SK-N-SH (cell line): ENCODE measurements at regions not wholly inside any gene's neighbourhood (a gene's known extent, or its start where the extent isn't known, plus 50 kb on each side); places are given as distances from the start of the nearest gene placed in this dataset.
A peak's percentile ranks its signal among the peaks of the same experiment; 100 is the strongest.

Source experiments
- CTCF ChIA-PET: fragments of 300-600, 350-600 bp; formaldehyde crosslinking; extraction: SDS; loops from one replicate; lab custom pipeline; 2021; lab: Yijun Ruan, JAX
- POLR2A ChIA-PET: fragments of 350-600 bp; sonication (Branson Sonifier 250); formaldehyde crosslinking; extraction: SDS; loops from one replicate; lab custom pipeline; 2020; ENCODE audit warnings: antibody characterized with exemption, inconsistent platforms; lab: Yijun Ruan, JAX
- DNase-seq: peaks from one replicate; pipeline ENCODE4 v3.0.0; 2012
- H2AFZ ChIP-seq: fragments of 200-600 bp; sonication (generic); 2 replicates; pipeline ENCODE4 v1.8.1; 2016; ENCODE audit warnings: antibody characterized with exemption, mild to moderate bottlenecking, low read depth
- H3F3A ChIP-seq: fragments of 200-600 bp; sonication (generic); replicated peaks from 2 replicates; pipeline ENCODE3; 2016; ENCODE audit warnings: antibody characterized with exemption, mild to moderate bottlenecking; ENCODE audit not compliant: insufficient read depth
- H3K27ac ChIP-seq, 2 experiments: fragments of 200-500 bp in 1 of 2; fragments of 200-600 bp in 1 of 2; sonication (Bioruptor generic) in 1 of 2; sonication (generic), shearing (Covaris generic) in 1 of 2; 2 replicates each; pipeline versions ENCODE4 v1.5.1 to v1.6.1; 2014 to 2016; ENCODE audit warnings: low read depth in 2 of 2, inconsistent platforms in 1 of 2, low read length in 1 of 2, mild to moderate bottlenecking in 1 of 2, mixed read lengths in 1 of 2
- H3K27me3 ChIP-seq: fragments of 200-600 bp; sonication (generic), shearing (Covaris generic); 2 replicates; pipeline ENCODE4 v1.6.1; 2016; ENCODE audit warnings: mixed run types; ENCODE audit not compliant: insufficient read depth
- H3K36me3 ChIP-seq, 2 experiments: fragments of 200-500 bp in 1 of 2; fragments of 200-600 bp in 1 of 2; sonication (Bioruptor generic) in 1 of 2; sonication (generic) in 1 of 2; replicated peaks in 1 of 2; 2 replicates each; pipeline versions ENCODE3 to v1.5.1; 2014 to 2016; ENCODE audit warnings: low read length in 1 of 2, mild to moderate bottlenecking in 1 of 2; ENCODE audit not compliant: insufficient read depth in 2 of 2, control insufficient read depth in 1 of 2
- H3K4me1 ChIP-seq, 2 experiments: fragments of 200-500 bp in 1 of 2; fragments of 200-600 bp in 1 of 2; sonication (Bioruptor generic) in 1 of 2; sonication (generic), shearing (Covaris generic) in 1 of 2; 2 replicates each; pipeline versions ENCODE4 v1.5.1 to v1.6.1; 2014 to 2016; ENCODE audit warnings: low read depth in 1 of 2, low read length in 1 of 2, mixed run types in 1 of 2; ENCODE audit not compliant: insufficient read depth in 2 of 2, control insufficient read depth in 1 of 2
- H3K4me2 ChIP-seq: fragments of 200-600 bp; sonication (generic), shearing (Covaris generic); 2 replicates; pipeline ENCODE4 v1.6.1; 2017; ENCODE audit warnings: mixed run types
- H3K4me3 ChIP-seq, 2 experiments: fragments of 200-500 bp in 1 of 2; fragments of 200-600 bp in 1 of 2; sonication (Bioruptor generic) in 1 of 2; sonication (generic), shearing (Covaris generic) in 1 of 2; 2 replicates each; pipeline versions ENCODE4 v1.5.1 to v1.8.1; 2014 to 2016; ENCODE audit warnings: low read depth in 2 of 2, inconsistent platforms in 1 of 2, low read length in 1 of 2, mild to moderate bottlenecking in 1 of 2, mixed read lengths in 1 of 2, moderate library complexity in 1 of 2
- H3K79me2 ChIP-seq: fragments of 200-600 bp; sonication (generic); 2 replicates; pipeline ENCODE4 v1.8.1; 2017; ENCODE audit warnings: mild to moderate bottlenecking; ENCODE audit not compliant: insufficient read depth
- H3K9ac ChIP-seq: fragments of 200-600 bp; sonication (generic); 2 replicates; pipeline ENCODE4 v1.6.1; 2017; ENCODE audit warnings: mixed run types
- H3K9me2 ChIP-seq: fragments of 200-600 bp; sonication (generic); 2 replicates; pipeline ENCODE4 v1.6.1; 2017; ENCODE audit warnings: mixed run types
- H3K9me3 ChIP-seq: fragments of 200-600 bp; sonication (generic); 2 replicates; pipeline ENCODE4 v1.6.1; 2017; ENCODE audit warnings: mixed run types, mild to moderate bottlenecking, moderate library complexity
- H4K20me1 ChIP-seq: fragments of 200-600 bp; sonication (generic); 2 replicates; pipeline ENCODE4 v1.6.1; 2017; ENCODE audit warnings: mild to moderate bottlenecking, mixed run types; ENCODE audit not compliant: insufficient read depth
- CHD2 ChIP-seq: fragments of 150-350 bp; IDR thresholded peaks from 2 replicates; pipeline ENCODE4 v1.6.1; 2018; ENCODE audit warnings: low read length; ENCODE audit not compliant: partially characterized antibody
- ELF1 ChIP-seq: IDR thresholded peaks from 2 replicates; pipeline ENCODE4 v1.4.0; 2012
- EP300 ChIP-seq, 2 experiments: IDR thresholded peaks; 2 replicates each; pipeline versions ENCODE4 v1.4.0 to v1.6.1; 2012; ENCODE audit warnings: borderline replicate concordance in 1 of 2, low read depth in 1 of 2, low read length in 1 of 2
- EZH2phosphoT487 ChIP-seq: fragments of 200-600 bp; sonication (generic); IDR thresholded peaks from 2 replicates; pipeline ENCODE4 v1.6.1; 2017; ENCODE audit warnings: low read depth, mixed run types, mild to moderate bottlenecking, antibody characterized with exemption, moderate library complexity, borderline replicate concordance
- FOSL2 ChIP-seq: IDR thresholded peaks from 2 replicates; pipeline ENCODE4 v1.4.0; 2012; ENCODE audit warnings: low read depth, mild to moderate bottlenecking, moderate library complexity, borderline replicate concordance
- FOXJ3 ChIP-seq: sonication (generic); formaldehyde crosslinking; IDR thresholded peaks from 2 replicates; pipeline ENCODE4 v1.5.1; 2020; ENCODE audit warnings: mild to moderate bottlenecking, missing genetic modification reagents
- FOXM1 ChIP-seq: IDR thresholded peaks from 2 replicates; pipeline ENCODE4 v1.4.0; 2012; ENCODE audit warnings: low read depth, mild to moderate bottlenecking
- GABPA ChIP-seq: IDR thresholded peaks from 2 replicates; pipeline ENCODE4 v1.4.0; 2012; ENCODE audit warnings: low read depth, mild to moderate bottlenecking
- GATA2 ChIP-seq: sonication (generic); formaldehyde crosslinking; IDR thresholded peaks from 2 replicates; pipeline ENCODE4 v1.5.0; 2020; ENCODE audit warnings: mild to moderate bottlenecking, missing genetic modification reagents
- IRF3 ChIP-seq: fragments of 150-350 bp; IDR thresholded peaks from 2 replicates; pipeline ENCODE4 v1.6.1; 2016; ENCODE audit warnings: mild to moderate bottlenecking, low read depth, low read length
- MEF2A ChIP-seq: IDR thresholded peaks from 2 replicates; pipeline ENCODE4 v1.4.0; 2012; ENCODE audit warnings: low read depth, borderline replicate concordance
- MXI1 ChIP-seq: IDR thresholded peaks from 2 replicates; pipeline ENCODE4 v1.6.1; 2012; ENCODE audit warnings: mild to moderate bottlenecking, low read depth, low read length, improper control_type of control experiment
- NFIC ChIP-seq: IDR thresholded peaks from 2 replicates; pipeline ENCODE4 v1.4.0; 2012; ENCODE audit warnings: borderline replicate concordance
- PBX3 ChIP-seq: IDR thresholded peaks from 2 replicates; pipeline ENCODE4; 2012
- POLR2AphosphoS5 ChIP-seq: IDR thresholded peaks from 2 replicates; pipeline ENCODE4 v1.6.1; 2012; ENCODE audit warnings: low read depth, low read length
- RAD21 ChIP-seq: IDR thresholded peaks from 2 replicates; pipeline ENCODE4 v1.6.1; 2012; ENCODE audit warnings: mild to moderate bottlenecking, low read length
- RCOR1 ChIP-seq: fragments of 150-350 bp; IDR thresholded peaks from 2 replicates; pipeline ENCODE4 v1.6.1; 2017; ENCODE audit warnings: antibody characterized with exemption, low read length
- REST ChIP-seq: IDR thresholded peaks from 2 replicates; pipeline ENCODE4 v1.6.1; 2012; ENCODE audit warnings: mild to moderate bottlenecking, low read depth, low read length, moderate library complexity
- RXRA ChIP-seq: IDR thresholded peaks from 2 replicates; pipeline ENCODE4 v1.4.0; 2012; ENCODE audit warnings: low read depth, mild to moderate bottlenecking, borderline replicate concordance
- SIN3A ChIP-seq: IDR thresholded peaks from 2 replicates; pipeline ENCODE4 v1.6.1; 2012; ENCODE audit warnings: low read depth, mild to moderate bottlenecking, low read length, moderate library complexity, borderline replicate concordance
- SMC3 ChIP-seq: IDR thresholded peaks from 2 replicates; pipeline ENCODE4 v1.6.1; 2012; ENCODE audit warnings: low read depth, low read length, improper control_type of control experiment
- TCF12 ChIP-seq: IDR thresholded peaks from 2 replicates; pipeline ENCODE4 v1.4.0; 2012
- USF1 ChIP-seq: IDR thresholded peaks from 2 replicates; pipeline ENCODE4 v1.4.0; 2012; ENCODE audit warnings: low read depth, borderline replicate concordance
- YY1 ChIP-seq: IDR thresholded peaks from 2 replicates; pipeline ENCODE4 v1.4.0; 2012; ENCODE audit warnings: low read depth, mild to moderate bottlenecking
- WGBS: methylation state at CpG from one replicate; pipeline ENCODE4 v1.1.6; 2017; ENCODE audit warnings: low lambda C conversion rate; 5-methylcytosine and 5-hydroxymethylcytosine counted together
- TF ChIP-seq, protein P1 (sequence below): IDR thresholded peaks from 2 replicates; pipeline ENCODE4 v1.4.0; 2012; ENCODE audit warnings: low read depth
- TF ChIP-seq, protein P2 (sequence below): fragments of 200-600 bp; sonication (generic); IDR thresholded peaks from 2 replicates; pipeline ENCODE4 v1.6.1; 2017; ENCODE audit warnings: antibody characterized with exemption, mild to moderate bottlenecking, moderate library complexity

GRCh38 chr17:71202449-71202848, 918.4 kb upstream of the SOX9 start:
- Histone ChIP-seq H3K9me3 (no peaks in the 10 kb centered on the region), H4K20me1 (no peaks in the 10 kb centered on the region), H3K4me2 (no peak overlapping the region), H3F3A (peaks cover 5% of the 10 kb centered on the region), H3K9me2 (no peaks in the 10 kb centered on the region), H3K4me1 (no peaks in the 10 kb centered on the region), H3K27me3 (no peaks in the 10 kb centered on the region), H3K27ac (no peak overlapping the region), H3K79me2 (no peaks in the 10 kb centered on the region), H3K4me3 (no peak overlapping the region), H2AFZ (no peak overlapping the region), H3K36me3 (no peaks in the 10 kb centered on the region), H3K9ac (no peak overlapping the region)
- no peak for DNase-seq
- CTCF ChIA-PET: interaction anchor here (0.6 kb wide), 1 partner anchor 372 kb away, joined by 3 read pairs; no protein-coding TSS in a partner anchor
- POLR2A ChIA-PET: no interaction called here
- WGBS: 71% methylated on average over 2 of the region's 2 CpGs
- TF ChIP-seq FOSL2 (peak; percentile 46; the same call in 1 of the 2 replicates), POLR2AphosphoS5 (no peak), RCOR1 (no peak), SMC3 (no peak), MEF2A (no peak), FOXM1 (no peak), REST (no peak), NFIC (no peak), RAD21 (no peak), GABPA (no peak), RXRA (no peak), GATA2 (CRISPR knock-in tag) (no peak), USF1 (no peak), YY1 (no peak), SIN3A (no peak), IRF3 (no peak), EP300 (IDR thresholded peaks at IDR 0.05; ENCODE audit: borderline replicate concordance in 1 of 2, low read depth in 1 of 2, low read length in 1 of 2) (no peak), TCF12 (peak; percentile 69), EZH2phosphoT487 (no peak), CHD2 (no peak), PBX3 (peak; percentile 76), MXI1 (no peak), FOXJ3 (CRISPR knock-in tag) (no peak), ELF1 (no peak)
- TF ChIP-seq, protein P1, sequence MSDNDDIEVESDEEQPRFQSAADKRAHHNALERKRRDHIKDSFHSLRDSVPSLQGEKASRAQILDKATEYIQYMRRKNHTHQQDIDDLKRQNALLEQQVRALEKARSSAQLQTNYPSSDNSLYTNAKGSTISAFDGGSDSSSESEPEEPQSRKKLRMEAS: no peak
- TF ChIP-seq, protein P2, sequence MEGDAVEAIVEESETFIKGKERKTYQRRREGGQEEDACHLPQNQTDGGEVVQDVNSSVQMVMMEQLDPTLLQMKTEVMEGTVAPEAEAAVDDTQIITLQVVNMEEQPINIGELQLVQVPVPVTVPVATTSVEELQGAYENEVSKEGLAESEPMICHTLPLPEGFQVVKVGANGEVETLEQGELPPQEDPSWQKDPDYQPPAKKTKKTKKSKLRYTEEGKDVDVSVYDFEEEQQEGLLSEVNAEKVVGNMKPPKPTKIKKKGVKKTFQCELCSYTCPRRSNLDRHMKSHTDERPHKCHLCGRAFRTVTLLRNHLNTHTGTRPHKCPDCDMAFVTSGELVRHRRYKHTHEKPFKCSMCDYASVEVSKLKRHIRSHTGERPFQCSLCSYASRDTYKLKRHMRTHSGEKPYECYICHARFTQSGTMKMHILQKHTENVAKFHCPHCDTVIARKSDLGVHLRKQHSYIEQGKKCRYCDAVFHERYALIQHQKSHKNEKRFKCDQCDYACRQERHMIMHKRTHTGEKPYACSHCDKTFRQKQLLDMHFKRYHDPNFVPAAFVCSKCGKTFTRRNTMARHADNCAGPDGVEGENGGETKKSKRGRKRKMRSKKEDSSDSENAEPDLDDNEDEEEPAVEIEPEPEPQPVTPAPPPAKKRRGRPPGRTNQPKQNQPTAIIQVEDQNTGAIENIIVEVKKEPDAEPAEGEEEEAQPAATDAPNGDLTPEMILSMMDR: no peak
